A549 (cell line): ENCODE measurements at regions not wholly inside any gene's neighbourhood (a gene's known extent, or its start where the extent isn't known, plus 50 kb on each side); places are given as distances from the start of the nearest gene placed in this dataset.

ENCODE experiments used
- ATAC-seq, 2 experiments: fragments of 200-7000 bp in 1 of 2; fragments of >200 bp in 1 of 2; cut with Nextera tagmentation in 1 of 2; cut with Tn5 transposase in 1 of 2; 3 replicates each; pipeline versions ENCODE4 v1.8.0 to v1.9.1; 2018 to 2020; ENCODE audit warnings: mild to moderate bottlenecking in 1 of 2, moderate library complexity in 1 of 2
- CTCF ChIA-PET: fragments of 300-600 bp; sonication (Branson Sonifier 250); formaldehyde crosslinking; extraction: SDS; loops from one replicate; lab custom pipeline; 2021; ENCODE audit warnings: antibody characterized with exemption, inconsistent platforms; lab: Yijun Ruan, JAX
- POLR2A ChIA-PET: fragments of 350-600 bp; formaldehyde crosslinking; extraction: SDS; loops from one replicate; lab custom pipeline; 2021; ENCODE audit warnings: antibody characterized with exemption, inconsistent platforms; lab: Yijun Ruan, JAX
- DNase-seq, 2 experiments: peaks; one replicate each; pipeline versions ENCODE4 v3.0.0 to v3.0.0-alpha.2; 2011 to 2016; ENCODE audit warnings: low read depth in 1 of 2, low spot score in 1 of 2
- FAIRE-seq: peaks from 2 replicates; lab custom pipeline; 2011; peaks lifted over from hg19 to GRCh38; lab: Jason Lieb, UNC
- H3K27ac ChIP-seq, 2 experiments: fragments of >200 bp; sonication (Bioruptor Twin); formaldehyde crosslinking; 3 replicates each; pipeline ENCODE4 v1.5.1; 2016 to 2017
- H3K4me1 ChIP-seq: fragments of >200 bp; sonication (Bioruptor Twin); formaldehyde crosslinking; 3 replicates; pipeline ENCODE4 v1.6.1; 2016
- H3K4me2 ChIP-seq: fragments of >200 bp; sonication (Bioruptor Twin); formaldehyde crosslinking; 3 replicates; pipeline ENCODE4 v1.6.1; 2016
- H3K4me3 ChIP-seq: fragments of >200 bp; sonication (Bioruptor Twin); formaldehyde crosslinking; 3 replicates; pipeline ENCODE4 v1.5.1; 2016
- H3K9me3 ChIP-seq: fragments of >200 bp; sonication (Bioruptor Twin); formaldehyde crosslinking; 3 replicates; pipeline ENCODE4 v1.6.1; 2016
- CEBPB ChIP-seq, 2 experiments: fragments of >200 bp in 1 of 2; sonication (Bioruptor Twin) in 1 of 2; formaldehyde crosslinking in 1 of 2; IDR thresholded peaks; 2 replicates each; pipeline ENCODE4 v1.6.1; 2012 to 2016
- CHD2 ChIP-seq: fragments of 150-350 bp; IDR thresholded peaks from 2 replicates; pipeline ENCODE4 v1.6.1; 2014; ENCODE audit warnings: low read length; ENCODE audit not compliant: partially characterized antibody
- HOXB5 ChIP-seq: fragments of 250-450 bp; sonication (Bioruptor Pico); IDR thresholded peaks from 2 replicates; pipeline ENCODE4 v1.5.0; 2020; ENCODE audit warnings: mild to moderate bottlenecking, moderate library complexity
- JUN ChIP-seq, 2 experiments: fragments of >200 bp; sonication (Bioruptor Twin); formaldehyde crosslinking; IDR thresholded peaks; 2 replicates in 1 of 2; 3 replicates in 1 of 2; pipeline ENCODE4 v1.6.1; 2016 to 2017
- JUNB ChIP-seq: fragments of >200 bp; sonication (Bioruptor Twin); formaldehyde crosslinking; IDR thresholded peaks from 2 replicates; pipeline ENCODE4 v1.6.1; 2016
- KDM1A ChIP-seq: fragments of 200-600 bp; sonication (generic); IDR thresholded peaks from 2 replicates; pipeline ENCODE4 v1.6.1; 2016; ENCODE audit warnings: low read depth, mild to moderate bottlenecking
- RAD21 ChIP-seq, 2 experiments: fragments of >200 bp in 1 of 2; sonication (Bioruptor Twin) in 1 of 2; formaldehyde crosslinking in 1 of 2; IDR thresholded peaks in 1 of 2; conservative IDR thresholded peaks in 1 of 2; 2 replicates in 1 of 2; 3 replicates in 1 of 2; pipeline ENCODE4 v1.6.1; 2012 to 2018; ENCODE audit warnings: inconsistent platforms in 1 of 2
- RNF2 ChIP-seq: fragments of 200-600 bp; sonication (generic); IDR thresholded peaks from 2 replicates; pipeline ENCODE4 v1.6.1; 2016; ENCODE audit warnings: low read depth, mild to moderate bottlenecking, antibody characterized with exemption, moderate library complexity, borderline replicate concordance
- SMC3 ChIP-seq: fragments of >200 bp; sonication (Bioruptor Twin); formaldehyde crosslinking; IDR thresholded peaks from 3 replicates; pipeline ENCODE4 v1.6.1; 2018; ENCODE audit warnings: inconsistent platforms
- whole genome bisulfite sequencing: methylation state at CpG from one replicate; pipeline ENCODE4 v1.1.6; 2017; ENCODE audit errors: missing lambda C conversion rate; 5-methylcytosine and 5-hydroxymethylcytosine counted together
- TF ChIP-seq, protein P1 (sequence below): fragments of 150-350 bp; IDR thresholded peaks from 2 replicates; pipeline ENCODE4 v1.6.1; 2014; ENCODE audit warnings: low read depth, mild to moderate bottlenecking, low read length
- TF ChIP-seq, protein P2 (sequence below): fragments of >200 bp; sonication (Bioruptor Twin); formaldehyde crosslinking; IDR thresholded peaks from 3 replicates; pipeline ENCODE4 v1.5.1; 2016
- TF ChIP-seq, protein P3 (sequence below): fragments of 250-450 bp; sonication (Bioruptor Pico); IDR thresholded peaks from 2 replicates; pipeline ENCODE4 v1.5.0; 2020; ENCODE audit warnings: low read depth, mild to moderate bottlenecking, moderate library complexity
- TF ChIP-seq, protein P4 (sequence below): IDR thresholded peaks from 2 replicates; pipeline ENCODE4 v1.6.1; 2012; ENCODE audit warnings: low read depth, borderline replicate concordance
- TF ChIP-seq, protein P5 (sequence below): IDR thresholded peaks from 2 replicates; pipeline ENCODE4 v1.6.1; 2012
- TF ChIP-seq, protein P6 (sequence below): fragments of 200-600 bp; sonication (generic); IDR thresholded peaks from 2 replicates; pipeline ENCODE4 v1.6.1; 2016; ENCODE audit warnings: antibody characterized with exemption, mild to moderate bottlenecking, moderate library complexity
- TF ChIP-seq, protein P7 (sequence below): fragments of >200 bp; sonication (Bioruptor Twin); formaldehyde crosslinking; IDR thresholded peaks from 2 replicates; pipeline ENCODE4 v1.6.1; 2016

DNA sequence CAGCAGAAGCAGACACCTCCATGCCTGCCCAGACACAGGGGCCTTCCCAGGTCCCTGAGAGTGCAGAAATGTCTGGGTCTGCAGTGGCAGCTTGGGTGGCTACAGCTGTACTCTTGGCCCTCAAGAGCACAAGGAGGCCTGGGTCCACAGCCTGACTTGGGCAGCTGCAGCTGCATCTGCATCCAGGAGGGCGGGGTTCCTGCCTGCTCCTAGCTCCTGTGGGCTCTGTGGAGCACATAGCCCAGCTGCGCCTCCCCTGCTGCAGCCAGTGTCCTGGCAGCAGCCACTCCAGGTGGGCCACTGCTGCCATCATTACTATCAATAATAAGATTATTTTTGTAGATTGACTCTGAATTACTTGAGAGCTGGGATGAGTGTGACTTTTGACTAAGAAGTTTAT lies 162.0 kb upstream of the PTCH1 start:
- CTCF ChIA-PET, result interaction anchor here (2.0 kb wide), 1 partner anchor 539 kb away, joined by 5 read pairs; no protein-coding TSS in a partner anchor
- DNase-seq (no peak), ATAC-seq (no peak), FAIRE-seq (no peak)
- no peak overlapping the region for H3K4me2 ChIP-seq
- TF ChIP-seq, protein P1, sequence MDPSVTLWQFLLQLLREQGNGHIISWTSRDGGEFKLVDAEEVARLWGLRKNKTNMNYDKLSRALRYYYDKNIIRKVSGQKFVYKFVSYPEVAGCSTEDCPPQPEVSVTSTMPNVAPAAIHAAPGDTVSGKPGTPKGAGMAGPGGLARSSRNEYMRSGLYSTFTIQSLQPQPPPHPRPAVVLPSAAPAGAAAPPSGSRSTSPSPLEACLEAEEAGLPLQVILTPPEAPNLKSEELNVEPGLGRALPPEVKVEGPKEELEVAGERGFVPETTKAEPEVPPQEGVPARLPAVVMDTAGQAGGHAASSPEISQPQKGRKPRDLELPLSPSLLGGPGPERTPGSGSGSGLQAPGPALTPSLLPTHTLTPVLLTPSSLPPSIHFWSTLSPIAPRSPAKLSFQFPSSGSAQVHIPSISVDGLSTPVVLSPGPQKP, result no peak
- TF ChIP-seq RAD21 (conservative IDR thresholded peaks at IDR 0.05 in 1 of 2, IDR thresholded peaks at IDR 0.05 in 1 of 2), result no peak
- no peak for TF ChIP-seq RNF2
- TF ChIP-seq SMC3, result no peak
- TF ChIP-seq KDM1A, result no peak
- H3K4me1 ChIP-seq, result no peaks in the 10 kb centered on the region
- H3K27ac ChIP-seq, result no peak overlapping the region
- H3K9me3 ChIP-seq, result no peaks in the 10 kb centered on the region; the same call in 2 of the 3 replicates
- no peak overlapping the region for H3K4me3 ChIP-seq
- WGBS, result 57% methylated on average over 2 of the region's 2 CpGs
- POLR2A ChIA-PET, result no interaction called here

DNA sequence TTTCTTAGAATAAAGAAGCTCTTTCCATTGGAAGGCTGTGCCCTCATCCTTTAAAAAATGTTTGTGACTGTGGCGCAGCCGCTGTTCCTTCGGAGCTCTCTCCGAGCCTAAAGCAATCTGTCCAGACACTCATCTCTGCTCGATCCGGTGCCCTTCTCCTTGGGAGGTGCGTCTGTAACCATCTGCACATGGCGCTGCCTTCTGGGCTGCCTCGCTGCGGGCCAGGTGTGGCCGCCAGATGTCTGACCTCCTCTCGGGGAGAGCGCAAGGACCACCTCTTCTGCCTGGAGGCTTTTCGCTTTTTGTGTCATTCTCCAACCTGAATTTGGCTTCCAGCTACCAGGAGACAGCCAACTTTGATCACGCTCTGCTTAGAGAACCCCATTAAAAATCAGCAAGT lies 153.4 kb upstream of the PTCH1 start:
- no peak overlapping the region for H3K4me3 ChIP-seq
- DNase-seq (no peak), FAIRE-seq (no peak), ATAC-seq (no peak)
- CTCF ChIA-PET, result interaction anchor here (1.0 to 1.2 kb wide), 2 partner anchors 11 to 16 kb away, joined by 3 to 4 read pairs; no protein-coding TSS in a partner anchor
- POLR2A ChIA-PET, result no interaction called here
- no peak overlapping the region for H3K27ac ChIP-seq
- H3K9me3 ChIP-seq, result no peaks in the 10 kb centered on the region
- no peak overlapping the region for H3K4me2 ChIP-seq
- TF ChIP-seq, protein P2, sequence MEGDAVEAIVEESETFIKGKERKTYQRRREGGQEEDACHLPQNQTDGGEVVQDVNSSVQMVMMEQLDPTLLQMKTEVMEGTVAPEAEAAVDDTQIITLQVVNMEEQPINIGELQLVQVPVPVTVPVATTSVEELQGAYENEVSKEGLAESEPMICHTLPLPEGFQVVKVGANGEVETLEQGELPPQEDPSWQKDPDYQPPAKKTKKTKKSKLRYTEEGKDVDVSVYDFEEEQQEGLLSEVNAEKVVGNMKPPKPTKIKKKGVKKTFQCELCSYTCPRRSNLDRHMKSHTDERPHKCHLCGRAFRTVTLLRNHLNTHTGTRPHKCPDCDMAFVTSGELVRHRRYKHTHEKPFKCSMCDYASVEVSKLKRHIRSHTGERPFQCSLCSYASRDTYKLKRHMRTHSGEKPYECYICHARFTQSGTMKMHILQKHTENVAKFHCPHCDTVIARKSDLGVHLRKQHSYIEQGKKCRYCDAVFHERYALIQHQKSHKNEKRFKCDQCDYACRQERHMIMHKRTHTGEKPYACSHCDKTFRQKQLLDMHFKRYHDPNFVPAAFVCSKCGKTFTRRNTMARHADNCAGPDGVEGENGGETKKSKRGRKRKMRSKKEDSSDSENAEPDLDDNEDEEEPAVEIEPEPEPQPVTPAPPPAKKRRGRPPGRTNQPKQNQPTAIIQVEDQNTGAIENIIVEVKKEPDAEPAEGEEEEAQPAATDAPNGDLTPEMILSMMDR, result no peak
- TF ChIP-seq, protein P3, sequence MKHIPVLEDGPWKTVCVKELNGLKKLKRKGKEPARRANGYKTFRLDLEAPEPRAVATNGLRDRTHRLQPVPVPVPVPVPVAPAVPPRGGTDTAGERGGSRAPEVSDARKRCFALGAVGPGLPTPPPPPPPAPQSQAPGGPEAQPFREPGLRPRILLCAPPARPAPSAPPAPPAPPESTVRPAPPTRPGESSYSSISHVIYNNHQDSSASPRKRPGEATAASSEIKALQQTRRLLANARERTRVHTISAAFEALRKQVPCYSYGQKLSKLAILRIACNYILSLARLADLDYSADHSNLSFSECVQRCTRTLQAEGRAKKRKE (CRISPR knock-in tag), result no peak
- TF ChIP-seq JUNB (no peak), JUN (IDR thresholded peaks at IDR 0.05) (no peak), HOXB5 (CRISPR knock-in tag) (no peak), CEBPB (IDR thresholded peaks at IDR 0.05) (no peak), CHD2 (no peak)
- TF ChIP-seq, protein P4, sequence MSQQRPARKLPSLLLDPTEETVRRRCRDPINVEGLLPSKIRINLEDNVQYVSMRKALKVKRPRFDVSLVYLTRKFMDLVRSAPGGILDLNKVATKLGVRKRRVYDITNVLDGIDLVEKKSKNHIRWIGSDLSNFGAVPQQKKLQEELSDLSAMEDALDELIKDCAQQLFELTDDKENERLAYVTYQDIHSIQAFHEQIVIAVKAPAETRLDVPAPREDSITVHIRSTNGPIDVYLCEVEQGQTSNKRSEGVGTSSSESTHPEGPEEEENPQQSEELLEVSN, result no peak
- TF ChIP-seq, protein P1, result no peak
- TF ChIP-seq, protein P5, sequence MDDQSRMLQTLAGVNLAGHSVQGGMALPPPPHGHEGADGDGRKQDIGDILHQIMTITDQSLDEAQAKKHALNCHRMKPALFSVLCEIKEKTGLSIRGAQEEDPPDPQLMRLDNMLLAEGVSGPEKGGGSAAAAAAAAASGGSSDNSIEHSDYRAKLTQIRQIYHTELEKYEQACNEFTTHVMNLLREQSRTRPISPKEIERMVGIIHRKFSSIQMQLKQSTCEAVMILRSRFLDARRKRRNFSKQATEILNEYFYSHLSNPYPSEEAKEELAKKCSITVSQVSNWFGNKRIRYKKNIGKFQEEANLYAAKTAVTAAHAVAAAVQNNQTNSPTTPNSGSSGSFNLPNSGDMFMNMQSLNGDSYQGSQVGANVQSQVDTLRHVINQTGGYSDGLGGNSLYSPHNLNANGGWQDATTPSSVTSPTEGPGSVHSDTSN, result no peak
- TF ChIP-seq, protein P6, sequence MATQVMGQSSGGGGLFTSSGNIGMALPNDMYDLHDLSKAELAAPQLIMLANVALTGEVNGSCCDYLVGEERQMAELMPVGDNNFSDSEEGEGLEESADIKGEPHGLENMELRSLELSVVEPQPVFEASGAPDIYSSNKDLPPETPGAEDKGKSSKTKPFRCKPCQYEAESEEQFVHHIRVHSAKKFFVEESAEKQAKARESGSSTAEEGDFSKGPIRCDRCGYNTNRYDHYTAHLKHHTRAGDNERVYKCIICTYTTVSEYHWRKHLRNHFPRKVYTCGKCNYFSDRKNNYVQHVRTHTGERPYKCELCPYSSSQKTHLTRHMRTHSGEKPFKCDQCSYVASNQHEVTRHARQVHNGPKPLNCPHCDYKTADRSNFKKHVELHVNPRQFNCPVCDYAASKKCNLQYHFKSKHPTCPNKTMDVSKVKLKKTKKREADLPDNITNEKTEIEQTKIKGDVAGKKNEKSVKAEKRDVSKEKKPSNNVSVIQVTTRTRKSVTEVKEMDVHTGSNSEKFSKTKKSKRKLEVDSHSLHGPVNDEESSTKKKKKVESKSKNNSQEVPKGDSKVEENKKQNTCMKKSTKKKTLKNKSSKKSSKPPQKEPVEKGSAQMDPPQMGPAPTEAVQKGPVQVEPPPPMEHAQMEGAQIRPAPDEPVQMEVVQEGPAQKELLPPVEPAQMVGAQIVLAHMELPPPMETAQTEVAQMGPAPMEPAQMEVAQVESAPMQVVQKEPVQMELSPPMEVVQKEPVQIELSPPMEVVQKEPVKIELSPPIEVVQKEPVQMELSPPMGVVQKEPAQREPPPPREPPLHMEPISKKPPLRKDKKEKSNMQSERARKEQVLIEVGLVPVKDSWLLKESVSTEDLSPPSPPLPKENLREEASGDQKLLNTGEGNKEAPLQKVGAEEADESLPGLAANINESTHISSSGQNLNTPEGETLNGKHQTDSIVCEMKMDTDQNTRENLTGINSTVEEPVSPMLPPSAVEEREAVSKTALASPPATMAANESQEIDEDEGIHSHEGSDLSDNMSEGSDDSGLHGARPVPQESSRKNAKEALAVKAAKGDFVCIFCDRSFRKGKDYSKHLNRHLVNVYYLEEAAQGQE, result no peak
- TF ChIP-seq, protein P7, sequence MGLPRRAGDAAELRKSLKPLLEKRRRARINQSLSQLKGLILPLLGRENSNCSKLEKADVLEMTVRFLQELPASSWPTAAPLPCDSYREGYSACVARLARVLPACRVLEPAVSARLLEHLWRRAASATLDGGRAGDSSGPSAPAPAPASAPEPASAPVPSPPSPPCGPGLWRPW, result no peak
- no peaks in the 10 kb centered on the region for H3K4me1 ChIP-seq
- 88% methylated on average over 15 of the region's 15 CpGs for WGBS
